GM12878 (cell line): ENCODE measurements at regions not wholly inside any gene's neighbourhood (a gene's known extent, or its start where the extent isn't known, plus 50 kb on each side); places are given as distances from the start of the nearest gene placed in this dataset.

ENCODE experiments used
- KDM1A ChIP-seq: fragments of 200-600 bp; sonication (generic); IDR thresholded peaks from 2 replicates; pipeline ENCODE4 v1.6.1; 2016; ENCODE audit warnings: borderline replicate concordance
- RAD21 ChIP-seq: IDR thresholded peaks from 2 replicates; pipeline ENCODE4 v1.6.1; 2011; ENCODE audit warnings: mild to moderate bottlenecking, low read depth, low read length, moderate library complexity; ENCODE audit not compliant: insufficient read depth
- RCOR1 ChIP-seq: conservative IDR thresholded peaks from 2 replicates; pipeline ENCODE4 v1.6.1; 2012; ENCODE audit warnings: low read depth, low read length, improper control_type of control experiment
- SUZ12 ChIP-seq: fragments of 200-600 bp; sonication (generic); IDR thresholded peaks from one replicate; pipeline ENCODE4 v1.6.1; 2018; ENCODE audit warnings: antibody characterized with exemption, mild to moderate bottlenecking; ENCODE audit not compliant: unreplicated experiment
- TCF12 ChIP-seq: IDR thresholded peaks from 2 replicates; pipeline ENCODE4 v1.6.1; 2011; ENCODE audit warnings: low read depth, mild to moderate bottlenecking, low read length
- TF ChIP-seq, protein P1 (sequence below): IDR thresholded peaks from 2 replicates; pipeline ENCODE4 v1.6.1; 2012; ENCODE audit warnings: mild to moderate bottlenecking, low read depth, low read length
- TF ChIP-seq, protein P2 (sequence below), 3 experiments: IDR thresholded peaks in 2 of 3; conservative IDR thresholded peaks in 1 of 3; 2 replicates each; pipeline ENCODE4 v1.5.1; 2011; ENCODE audit warnings: low read depth in 3 of 3, low read length in 3 of 3, mild to moderate bottlenecking in 3 of 3, control low read depth in 2 of 3, moderate library complexity in 2 of 3, inconsistent platforms in 1 of 3, mixed read lengths in 1 of 3; ENCODE audit not compliant: control insufficient read depth in 2 of 3, insufficient read depth in 1 of 3; ENCODE audit errors: extremely low read depth in 1 of 3
- TF ChIP-seq, protein P3 (sequence below): fragments of 450-650 bp; IDR thresholded peaks from 2 replicates; pipeline ENCODE4 v1.6.1; 2017; ENCODE audit warnings: mild to moderate bottlenecking
- TF ChIP-seq, protein P4 (sequence below): IDR thresholded peaks from 2 replicates; pipeline ENCODE4 v1.6.1; 2012; ENCODE audit warnings: low read length, inconsistent platforms

DNA sequence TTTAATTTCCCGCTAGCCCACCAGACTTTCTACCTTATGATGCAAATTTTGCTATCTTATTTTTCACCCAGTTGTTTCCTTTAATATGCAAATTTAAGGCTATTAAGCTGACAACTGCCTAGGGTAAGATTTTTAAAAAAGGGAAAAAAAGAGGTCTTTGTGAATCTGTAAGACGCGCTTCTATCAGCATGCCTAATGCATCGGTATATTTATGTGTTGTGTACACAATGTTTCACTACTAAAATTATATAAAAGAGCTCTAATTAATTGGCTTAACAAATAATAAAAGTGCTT lies 386.6 kb downstream of the KIF20B start:
- TF ChIP-seq, protein P1, sequence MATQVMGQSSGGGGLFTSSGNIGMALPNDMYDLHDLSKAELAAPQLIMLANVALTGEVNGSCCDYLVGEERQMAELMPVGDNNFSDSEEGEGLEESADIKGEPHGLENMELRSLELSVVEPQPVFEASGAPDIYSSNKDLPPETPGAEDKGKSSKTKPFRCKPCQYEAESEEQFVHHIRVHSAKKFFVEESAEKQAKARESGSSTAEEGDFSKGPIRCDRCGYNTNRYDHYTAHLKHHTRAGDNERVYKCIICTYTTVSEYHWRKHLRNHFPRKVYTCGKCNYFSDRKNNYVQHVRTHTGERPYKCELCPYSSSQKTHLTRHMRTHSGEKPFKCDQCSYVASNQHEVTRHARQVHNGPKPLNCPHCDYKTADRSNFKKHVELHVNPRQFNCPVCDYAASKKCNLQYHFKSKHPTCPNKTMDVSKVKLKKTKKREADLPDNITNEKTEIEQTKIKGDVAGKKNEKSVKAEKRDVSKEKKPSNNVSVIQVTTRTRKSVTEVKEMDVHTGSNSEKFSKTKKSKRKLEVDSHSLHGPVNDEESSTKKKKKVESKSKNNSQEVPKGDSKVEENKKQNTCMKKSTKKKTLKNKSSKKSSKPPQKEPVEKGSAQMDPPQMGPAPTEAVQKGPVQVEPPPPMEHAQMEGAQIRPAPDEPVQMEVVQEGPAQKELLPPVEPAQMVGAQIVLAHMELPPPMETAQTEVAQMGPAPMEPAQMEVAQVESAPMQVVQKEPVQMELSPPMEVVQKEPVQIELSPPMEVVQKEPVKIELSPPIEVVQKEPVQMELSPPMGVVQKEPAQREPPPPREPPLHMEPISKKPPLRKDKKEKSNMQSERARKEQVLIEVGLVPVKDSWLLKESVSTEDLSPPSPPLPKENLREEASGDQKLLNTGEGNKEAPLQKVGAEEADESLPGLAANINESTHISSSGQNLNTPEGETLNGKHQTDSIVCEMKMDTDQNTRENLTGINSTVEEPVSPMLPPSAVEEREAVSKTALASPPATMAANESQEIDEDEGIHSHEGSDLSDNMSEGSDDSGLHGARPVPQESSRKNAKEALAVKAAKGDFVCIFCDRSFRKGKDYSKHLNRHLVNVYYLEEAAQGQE = no peak
- TF ChIP-seq RAD21 (no peak), RCOR1 (no peak), SUZ12 (no peak), TCF12 (no peak), KDM1A (no peak)
- TF ChIP-seq, protein P2, sequence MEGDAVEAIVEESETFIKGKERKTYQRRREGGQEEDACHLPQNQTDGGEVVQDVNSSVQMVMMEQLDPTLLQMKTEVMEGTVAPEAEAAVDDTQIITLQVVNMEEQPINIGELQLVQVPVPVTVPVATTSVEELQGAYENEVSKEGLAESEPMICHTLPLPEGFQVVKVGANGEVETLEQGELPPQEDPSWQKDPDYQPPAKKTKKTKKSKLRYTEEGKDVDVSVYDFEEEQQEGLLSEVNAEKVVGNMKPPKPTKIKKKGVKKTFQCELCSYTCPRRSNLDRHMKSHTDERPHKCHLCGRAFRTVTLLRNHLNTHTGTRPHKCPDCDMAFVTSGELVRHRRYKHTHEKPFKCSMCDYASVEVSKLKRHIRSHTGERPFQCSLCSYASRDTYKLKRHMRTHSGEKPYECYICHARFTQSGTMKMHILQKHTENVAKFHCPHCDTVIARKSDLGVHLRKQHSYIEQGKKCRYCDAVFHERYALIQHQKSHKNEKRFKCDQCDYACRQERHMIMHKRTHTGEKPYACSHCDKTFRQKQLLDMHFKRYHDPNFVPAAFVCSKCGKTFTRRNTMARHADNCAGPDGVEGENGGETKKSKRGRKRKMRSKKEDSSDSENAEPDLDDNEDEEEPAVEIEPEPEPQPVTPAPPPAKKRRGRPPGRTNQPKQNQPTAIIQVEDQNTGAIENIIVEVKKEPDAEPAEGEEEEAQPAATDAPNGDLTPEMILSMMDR (IDR thresholded peaks at IDR 0.05 in 2 of 3, conservative IDR thresholded peaks at IDR 0.05 in 1 of 3; ENCODE audit: control insufficient read depth in 2 of 3, extremely low read depth in 1 of 3, insufficient read depth in 1 of 3, low read depth in 3 of 3, low read length in 3 of 3) = no peak
- TF ChIP-seq, protein P3, sequence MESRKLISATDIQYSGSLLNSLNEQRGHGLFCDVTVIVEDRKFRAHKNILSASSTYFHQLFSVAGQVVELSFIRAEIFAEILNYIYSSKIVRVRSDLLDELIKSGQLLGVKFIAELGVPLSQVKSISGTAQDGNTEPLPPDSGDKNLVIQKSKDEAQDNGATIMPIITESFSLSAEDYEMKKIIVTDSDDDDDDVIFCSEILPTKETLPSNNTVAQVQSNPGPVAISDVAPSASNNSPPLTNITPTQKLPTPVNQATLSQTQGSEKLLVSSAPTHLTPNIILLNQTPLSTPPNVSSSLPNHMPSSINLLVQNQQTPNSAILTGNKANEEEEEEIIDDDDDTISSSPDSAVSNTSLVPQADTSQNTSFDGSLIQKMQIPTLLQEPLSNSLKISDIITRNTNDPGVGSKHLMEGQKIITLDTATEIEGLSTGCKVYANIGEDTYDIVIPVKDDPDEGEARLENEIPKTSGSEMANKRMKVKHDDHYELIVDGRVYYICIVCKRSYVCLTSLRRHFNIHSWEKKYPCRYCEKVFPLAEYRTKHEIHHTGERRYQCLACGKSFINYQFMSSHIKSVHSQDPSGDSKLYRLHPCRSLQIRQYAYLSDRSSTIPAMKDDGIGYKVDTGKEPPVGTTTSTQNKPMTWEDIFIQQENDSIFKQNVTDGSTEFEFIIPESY = no peak
- TF ChIP-seq, protein P4, sequence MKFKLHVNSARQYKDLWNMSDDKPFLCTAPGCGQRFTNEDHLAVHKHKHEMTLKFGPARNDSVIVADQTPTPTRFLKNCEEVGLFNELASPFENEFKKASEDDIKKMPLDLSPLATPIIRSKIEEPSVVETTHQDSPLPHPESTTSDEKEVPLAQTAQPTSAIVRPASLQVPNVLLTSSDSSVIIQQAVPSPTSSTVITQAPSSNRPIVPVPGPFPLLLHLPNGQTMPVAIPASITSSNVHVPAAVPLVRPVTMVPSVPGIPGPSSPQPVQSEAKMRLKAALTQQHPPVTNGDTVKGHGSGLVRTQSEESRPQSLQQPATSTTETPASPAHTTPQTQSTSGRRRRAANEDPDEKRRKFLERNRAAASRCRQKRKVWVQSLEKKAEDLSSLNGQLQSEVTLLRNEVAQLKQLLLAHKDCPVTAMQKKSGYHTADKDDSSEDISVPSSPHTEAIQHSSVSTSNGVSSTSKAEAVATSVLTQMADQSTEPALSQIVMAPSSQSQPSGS = no peak
